CD4-positive, alpha-beta T cell (primary cell): ENCODE measurements at regions not wholly inside any gene's neighbourhood (a gene's known extent, or its start where the extent isn't known, plus 50 kb on each side); places are given as distances from the start of the nearest gene placed in this dataset. TPM values are rescaled to one million over a fixed set of nuclear protein-coding genes. Genes with fewer than 3 reads are reported as not detected.

Experiments
- ATAC-seq: fragments of 200-7000 bp; cut with Tn5 transposase; one replicate; pipeline ENCODE4 v1.10.0; 2022; ENCODE audit warnings: mild to moderate bottlenecking; ENCODE audit not compliant: poor library complexity
- CTCF ChIA-PET: fragments of 350-600 bp; sonication (Branson Sonifier 250); formaldehyde crosslinking; loops from one replicate; lab custom pipeline; 2021; ENCODE audit warnings: antibody characterized with exemption, inconsistent platforms; lab: Charles Lee
- POLR2A ChIA-PET: fragments of 350-600 bp; sonication (Branson Sonifier 250); formaldehyde crosslinking; loops from one replicate; lab custom pipeline; 2021; ENCODE audit warnings: antibody characterized with exemption, inconsistent platforms; lab: Charles Lee
- DNase-seq, 14 experiments: peaks; one replicate each; pipeline ENCODE4 v3.0.0-alpha.2; 2013 to 2020; ENCODE audit warnings: mixed read lengths in 2 of 14
- H3K27ac ChIP-seq, 2 donors: one replicate each; pipeline versions ENCODE4 v1.5.1 to v1.7.0; 2013; ENCODE audit warnings: low read length in 2 of 2, low read depth in 1 of 2, mild to moderate bottlenecking in 1 of 2
- H3K27me3 ChIP-seq, 2 experiments: 1 replicate in 1 of 2; 2 replicates in 1 of 2; pipeline versions ENCODE4 v1.6.1 to v1.7.0; 2013; ENCODE audit warnings: low read length in 2 of 2, control low read depth in 1 of 2, mild to moderate bottlenecking in 1 of 2, moderate library complexity in 1 of 2; ENCODE audit not compliant: insufficient read depth in 2 of 2, control insufficient read depth in 1 of 2
- H3K36me3 ChIP-seq: one replicate; pipeline ENCODE4 v1.6.1; 2013; ENCODE audit warnings: low read length, control low read depth; ENCODE audit not compliant: insufficient read depth
- H3K4me1 ChIP-seq: one replicate; pipeline ENCODE4 v1.6.1; 2013; ENCODE audit warnings: low read length, control low read depth; ENCODE audit not compliant: insufficient read depth
- H3K4me3 ChIP-seq: one replicate; pipeline ENCODE4 v1.5.1; 2013; ENCODE audit warnings: mild to moderate bottlenecking, low read length, moderate library complexity
- H3K9me3 ChIP-seq, 2 experiments: 1 replicate in 1 of 2; 2 replicates in 1 of 2; pipeline versions ENCODE4 v1.6.1 to v1.7.0; 2013; ENCODE audit warnings: low read length in 2 of 2, mild to moderate bottlenecking in 2 of 2, control low read depth in 1 of 2, moderate library complexity in 1 of 2; ENCODE audit not compliant: control insufficient read depth in 1 of 2, insufficient read depth in 1 of 2
- H3K27ac Mint-ChIP-seq: one replicate; pipeline ENCODE4 v1.8.0; 2020; ENCODE audit warnings: mixed read lengths
- H3K27me3 Mint-ChIP-seq: one replicate; pipeline ENCODE4 v1.8.0; 2021; ENCODE audit warnings: mixed read lengths
- H3K36me3 Mint-ChIP-seq: one replicate; pipeline ENCODE4 v1.8.0; 2021; ENCODE audit warnings: low read depth, mixed read lengths
- H3K4me1 Mint-ChIP-seq: one replicate; pipeline ENCODE4 v1.8.0; 2021; ENCODE audit warnings: low read depth, mixed read lengths
- H3K4me3 Mint-ChIP-seq: one replicate; pipeline ENCODE4 v1.8.0; 2020; ENCODE audit warnings: mild to moderate bottlenecking, mixed read lengths
- H3K9me3 Mint-ChIP-seq: one replicate; pipeline ENCODE4 v1.8.0; 2020; ENCODE audit warnings: mixed read lengths
- intact Hi-C, 2 experiments: fragments of 100-400 bp; cut with DNase I in 1 of 2; cut with micrococcal nuclease in 1 of 2; formaldehyde crosslinking; loops; one replicate each; pipeline versions ENCODE4 v1.15.1 to v1.9.0; 2023 to 2025; cut with DNase I, micrococcal nuclease
- microRNA-seq: library from miRNA; unstranded; fragments of <30 nt; microRNA quantifications from one replicate; pipeline ENCODE4 v1.2.0, GENCODE V29; 2021; ENCODE audit warnings: borderline microRNAs expressed, borderline replicate concordance
- TF ChIP-seq, protein P1 (sequence below): fragments of 200-600 bp; IDR thresholded peaks from one replicate; pipeline ENCODE4 v1.8.0; 2022; ENCODE audit warnings: antibody characterized with exemption, mild to moderate bottlenecking

DNA sequence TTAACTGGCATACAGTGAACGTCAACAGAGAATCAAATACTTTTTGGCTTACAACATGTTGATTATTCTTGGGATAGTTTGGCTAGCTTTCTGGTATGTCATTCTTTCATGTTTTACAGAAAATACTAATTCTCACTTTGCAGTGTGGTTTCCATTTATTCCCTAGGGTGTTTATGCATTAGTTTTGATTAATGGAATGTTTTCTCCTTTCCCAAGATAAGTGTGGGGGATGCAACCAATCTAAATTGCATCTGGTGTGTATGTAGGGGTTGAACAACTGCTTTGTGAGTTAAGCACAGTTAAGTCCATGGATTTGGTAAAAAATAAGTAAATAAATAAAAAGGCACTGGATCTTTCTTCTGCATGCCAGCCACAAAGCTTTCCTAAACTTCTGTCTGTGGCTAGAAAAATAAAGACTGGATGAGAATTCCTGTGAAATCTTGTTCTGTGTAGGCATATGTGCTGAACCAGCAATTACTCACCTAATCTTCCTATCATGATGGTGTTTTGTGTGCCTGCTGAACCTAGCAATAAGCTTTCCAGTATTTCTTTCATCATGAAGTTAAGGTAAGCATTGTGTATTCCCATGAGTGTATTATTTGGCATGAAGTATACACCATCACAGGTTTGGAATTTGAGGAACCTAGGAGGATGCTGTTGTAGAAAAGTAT lies 50.6 kb upstream of the TENM3 start:
- Histone ChIP-seq H3K4me3 (no peak overlapping the region), H3K9me3 (peaks cover 0 to 2% of the 10 kb centered on the region in 2 experiments), H3K27me3 (no peaks in the 10 kb centered on the region), H3K36me3 (no peaks in the 10 kb centered on the region), H3K4me1 (no peaks in the 10 kb centered on the region), H3K27ac (no peak overlapping the region)
- intact Hi-C loops: no loop called here
- POLR2A ChIA-PET: no interaction called here
- no peaks in the 10 kb centered on the region for H3K27me3 Mint-ChIP-seq
- ATAC-seq: no peak
- no peak for DNase-seq
- H3K9me3 Mint-ChIP-seq: no peaks in the 10 kb centered on the region
- no peak overlapping the region for H3K4me3 Mint-ChIP-seq
- H3K27ac Mint-ChIP-seq: no peak overlapping the region
- no peaks in the 10 kb centered on the region for H3K36me3 Mint-ChIP-seq
- no peaks in the 10 kb centered on the region for H3K4me1 Mint-ChIP-seq
- CTCF ChIA-PET: no interaction called here
- TF ChIP-seq, protein P1, sequence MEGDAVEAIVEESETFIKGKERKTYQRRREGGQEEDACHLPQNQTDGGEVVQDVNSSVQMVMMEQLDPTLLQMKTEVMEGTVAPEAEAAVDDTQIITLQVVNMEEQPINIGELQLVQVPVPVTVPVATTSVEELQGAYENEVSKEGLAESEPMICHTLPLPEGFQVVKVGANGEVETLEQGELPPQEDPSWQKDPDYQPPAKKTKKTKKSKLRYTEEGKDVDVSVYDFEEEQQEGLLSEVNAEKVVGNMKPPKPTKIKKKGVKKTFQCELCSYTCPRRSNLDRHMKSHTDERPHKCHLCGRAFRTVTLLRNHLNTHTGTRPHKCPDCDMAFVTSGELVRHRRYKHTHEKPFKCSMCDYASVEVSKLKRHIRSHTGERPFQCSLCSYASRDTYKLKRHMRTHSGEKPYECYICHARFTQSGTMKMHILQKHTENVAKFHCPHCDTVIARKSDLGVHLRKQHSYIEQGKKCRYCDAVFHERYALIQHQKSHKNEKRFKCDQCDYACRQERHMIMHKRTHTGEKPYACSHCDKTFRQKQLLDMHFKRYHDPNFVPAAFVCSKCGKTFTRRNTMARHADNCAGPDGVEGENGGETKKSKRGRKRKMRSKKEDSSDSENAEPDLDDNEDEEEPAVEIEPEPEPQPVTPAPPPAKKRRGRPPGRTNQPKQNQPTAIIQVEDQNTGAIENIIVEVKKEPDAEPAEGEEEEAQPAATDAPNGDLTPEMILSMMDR: no peak

DNA sequence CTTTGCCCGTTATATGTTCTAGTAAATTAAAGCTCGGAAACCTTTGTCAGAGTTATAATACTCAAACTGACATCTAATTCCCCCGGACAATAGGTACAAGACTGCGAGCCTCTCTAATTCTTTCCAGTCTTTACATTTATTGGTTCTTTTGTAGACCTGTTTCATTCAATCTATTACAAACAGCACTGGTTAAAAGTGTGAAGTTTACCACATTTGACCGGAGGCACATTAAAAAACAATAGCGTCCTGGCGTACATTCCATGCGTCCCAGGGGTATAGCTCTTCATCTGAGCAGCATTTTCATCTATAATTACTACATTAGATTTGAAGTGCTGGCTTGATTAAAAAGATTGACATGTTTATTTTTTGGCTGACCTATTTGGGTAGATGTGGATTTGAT lies 49.9 kb upstream of the TENM3 start:
- Mint-ChIP-seq H3K27ac (no peak overlapping the region), H3K4me3 (no peak overlapping the region), H3K9me3 (no peaks in the 10 kb centered on the region), H3K36me3 (no peaks in the 10 kb centered on the region), H3K4me1 (no peaks in the 10 kb centered on the region), H3K27me3 (no peaks in the 10 kb centered on the region)
- no peaks in the 10 kb centered on the region for H3K36me3 ChIP-seq
- DNase-seq: no peak
- H3K4me3 ChIP-seq: no peak overlapping the region
- TF ChIP-seq, protein P1: no peak
- ChIA-PET CTCF (no interaction called here), POLR2A (no interaction called here)
- H3K27ac ChIP-seq: no peak overlapping the region
- intact Hi-C loops: no loop called here
- no peaks in the 10 kb centered on the region for H3K4me1 ChIP-seq
- ATAC-seq: no peak
- H3K27me3 ChIP-seq: no peaks in the 10 kb centered on the region
- H3K9me3 ChIP-seq: peaks cover 0 to 5% of the 10 kb centered on the region in 2 experiments

Small RNAs in the stretch of these regions (microRNA-seq; reads per million reads assigned to microRNA genes)
- not detected for gene MIR1305
